ENCODE measurements at regions not wholly inside any gene's neighbourhood (a gene's known extent, or its start where the extent isn't known, plus 50 kb on each side); places are given as distances from the start of the nearest gene placed in this dataset.

- TF ChIP-seq CTCF (IDR thresholded peaks at IDR 0.05; ENCODE audit: poor library complexity, severe bottlenecking) (peak; percentile 59), EZH2 (IDR thresholded peaks at IDR 0.05; ENCODE audit: borderline replicate concordance, insufficient read depth, low read length, poor library complexity, severe bottlenecking) (no peak), RAD21 (conservative IDR thresholded peaks at IDR 0.05) (peak; percentile 64), TAF1 (IDR thresholded peaks at IDR 0.05; ENCODE audit: low read depth) (no peak), SMC3 (conservative IDR thresholded peaks at IDR 0.05; ENCODE audit: poor library complexity) (peak; percentile 62), EP300 (conservative IDR thresholded peaks at IDR 0.05; ENCODE audit: poor library complexity, severe bottlenecking) (no peak)
- TF ChIP-seq, protein P1, sequence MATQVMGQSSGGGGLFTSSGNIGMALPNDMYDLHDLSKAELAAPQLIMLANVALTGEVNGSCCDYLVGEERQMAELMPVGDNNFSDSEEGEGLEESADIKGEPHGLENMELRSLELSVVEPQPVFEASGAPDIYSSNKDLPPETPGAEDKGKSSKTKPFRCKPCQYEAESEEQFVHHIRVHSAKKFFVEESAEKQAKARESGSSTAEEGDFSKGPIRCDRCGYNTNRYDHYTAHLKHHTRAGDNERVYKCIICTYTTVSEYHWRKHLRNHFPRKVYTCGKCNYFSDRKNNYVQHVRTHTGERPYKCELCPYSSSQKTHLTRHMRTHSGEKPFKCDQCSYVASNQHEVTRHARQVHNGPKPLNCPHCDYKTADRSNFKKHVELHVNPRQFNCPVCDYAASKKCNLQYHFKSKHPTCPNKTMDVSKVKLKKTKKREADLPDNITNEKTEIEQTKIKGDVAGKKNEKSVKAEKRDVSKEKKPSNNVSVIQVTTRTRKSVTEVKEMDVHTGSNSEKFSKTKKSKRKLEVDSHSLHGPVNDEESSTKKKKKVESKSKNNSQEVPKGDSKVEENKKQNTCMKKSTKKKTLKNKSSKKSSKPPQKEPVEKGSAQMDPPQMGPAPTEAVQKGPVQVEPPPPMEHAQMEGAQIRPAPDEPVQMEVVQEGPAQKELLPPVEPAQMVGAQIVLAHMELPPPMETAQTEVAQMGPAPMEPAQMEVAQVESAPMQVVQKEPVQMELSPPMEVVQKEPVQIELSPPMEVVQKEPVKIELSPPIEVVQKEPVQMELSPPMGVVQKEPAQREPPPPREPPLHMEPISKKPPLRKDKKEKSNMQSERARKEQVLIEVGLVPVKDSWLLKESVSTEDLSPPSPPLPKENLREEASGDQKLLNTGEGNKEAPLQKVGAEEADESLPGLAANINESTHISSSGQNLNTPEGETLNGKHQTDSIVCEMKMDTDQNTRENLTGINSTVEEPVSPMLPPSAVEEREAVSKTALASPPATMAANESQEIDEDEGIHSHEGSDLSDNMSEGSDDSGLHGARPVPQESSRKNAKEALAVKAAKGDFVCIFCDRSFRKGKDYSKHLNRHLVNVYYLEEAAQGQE (IDR thresholded peaks at IDR 0.05; ENCODE audit: borderline replicate concordance), result no peak
Measured at GRCh38 chr20:43243672-43244269, 54.1 kb upstream of the PTPRT start.

Measured in neural cell (in vitro differentiated cells).